ENCODE measurements at regions not wholly inside any gene's neighbourhood (a gene's known extent, or its start where the extent isn't known, plus 50 kb on each side); places are given as distances from the start of the nearest gene placed in this dataset.

GRCh38 chr15:96272427-96272826 lies 58.1 kb upstream of the NR2F2 start:
- TF ChIP-seq, protein P1, sequence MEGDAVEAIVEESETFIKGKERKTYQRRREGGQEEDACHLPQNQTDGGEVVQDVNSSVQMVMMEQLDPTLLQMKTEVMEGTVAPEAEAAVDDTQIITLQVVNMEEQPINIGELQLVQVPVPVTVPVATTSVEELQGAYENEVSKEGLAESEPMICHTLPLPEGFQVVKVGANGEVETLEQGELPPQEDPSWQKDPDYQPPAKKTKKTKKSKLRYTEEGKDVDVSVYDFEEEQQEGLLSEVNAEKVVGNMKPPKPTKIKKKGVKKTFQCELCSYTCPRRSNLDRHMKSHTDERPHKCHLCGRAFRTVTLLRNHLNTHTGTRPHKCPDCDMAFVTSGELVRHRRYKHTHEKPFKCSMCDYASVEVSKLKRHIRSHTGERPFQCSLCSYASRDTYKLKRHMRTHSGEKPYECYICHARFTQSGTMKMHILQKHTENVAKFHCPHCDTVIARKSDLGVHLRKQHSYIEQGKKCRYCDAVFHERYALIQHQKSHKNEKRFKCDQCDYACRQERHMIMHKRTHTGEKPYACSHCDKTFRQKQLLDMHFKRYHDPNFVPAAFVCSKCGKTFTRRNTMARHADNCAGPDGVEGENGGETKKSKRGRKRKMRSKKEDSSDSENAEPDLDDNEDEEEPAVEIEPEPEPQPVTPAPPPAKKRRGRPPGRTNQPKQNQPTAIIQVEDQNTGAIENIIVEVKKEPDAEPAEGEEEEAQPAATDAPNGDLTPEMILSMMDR (IDR thresholded peaks at IDR 0.05; ENCODE audit: borderline replicate concordance, extremely low read depth, low read length, poor library complexity, severe bottlenecking) = no peak
- no peak for TF ChIP-seq EZH2 (IDR thresholded peaks at IDR 0.05; ENCODE audit: borderline replicate concordance, low read depth, low read length, severe bottlenecking)
